IMR-90 (cell line): ENCODE measurements at regions not wholly inside any gene's neighbourhood (a gene's known extent, or its start where the extent isn't known, plus 50 kb on each side); places are given as distances from the start of the nearest gene placed in this dataset.

Experiments used
- ATAC-seq: fragments of 200-7000 bp; cut with Tn5 transposase; 2 replicates; pipeline ENCODE4 v1.9.1; 2020; ENCODE audit warnings: low read depth, mild to moderate bottlenecking, moderate library complexity
- BruUV-seq: library from RNA; stranded (reverse); fragments of 400-500 nt; replicated peaks from 2 replicates; lab custom pipeline; 2021; lab: Mats Ljungman, UMichigan
- CTCF ChIA-PET: fragments of 300-600 bp; formaldehyde crosslinking; extraction: SDS; loops from one replicate; lab custom pipeline; 2021; ENCODE audit warnings: antibody characterized with exemption; lab: Yijun Ruan, JAX
- POLR2A ChIA-PET: fragments of 300-600 bp; sonication (Branson Sonifier 250); formaldehyde crosslinking; loops from one replicate; lab custom pipeline; 2022; ENCODE audit warnings: antibody characterized with exemption; ENCODE audit not compliant: unreplicated experiment; lab: Charles Lee
- DNase-seq: peaks from one replicate; pipeline ENCODE4 v3.0.0; 2013
- H2AFZ ChIP-seq: replicated peaks from 2 replicates; pipeline ENCODE3; 2013; ENCODE audit warnings: low read length, mild to moderate bottlenecking; ENCODE audit not compliant: poor library complexity
- H2AK5ac ChIP-seq: 2 replicates; pipeline ENCODE4 v1.6.1; 2013; ENCODE audit warnings: low read depth, low read length, inconsistent platforms
- H2AK9ac ChIP-seq: replicated peaks from 2 replicates; pipeline ENCODE3; 2013; ENCODE audit warnings: mild to moderate bottlenecking, low read depth, low read length, moderate library complexity; ENCODE audit not compliant: poor library complexity
- H2BK120ac ChIP-seq: 2 replicates; pipeline ENCODE4 v1.6.1; 2013; ENCODE audit warnings: low read depth, low read length, inconsistent platforms
- H2BK15ac ChIP-seq: 3 replicates; pipeline ENCODE4 v1.6.1; 2013; ENCODE audit warnings: low read depth, low read length, inconsistent platforms
- H2BK20ac ChIP-seq: 2 replicates; pipeline ENCODE4 v1.6.1; 2013; ENCODE audit warnings: low read depth, mild to moderate bottlenecking, inconsistent platforms, low read length, moderate library complexity
- H2BK5ac ChIP-seq: 2 replicates; pipeline ENCODE4 v1.6.1; 2013; ENCODE audit warnings: mild to moderate bottlenecking, low read depth, low read length, inconsistent platforms; ENCODE audit not compliant: poor library complexity, severe bottlenecking
- H3K14ac ChIP-seq: replicated peaks from 2 replicates; pipeline ENCODE4 v1.6.1; 2013; ENCODE audit warnings: low read depth, low read length, inconsistent platforms
- H3K18ac ChIP-seq: 2 replicates; pipeline ENCODE4 v1.6.1; 2013; ENCODE audit warnings: low read depth, low read length, control low read depth
- H3K23ac ChIP-seq: 2 replicates; pipeline ENCODE4 v1.6.1; 2013; ENCODE audit warnings: low read depth, low read length, inconsistent platforms
- H3K27ac ChIP-seq: 2 replicates; pipeline ENCODE4 v1.5.1; 2013; ENCODE audit warnings: mild to moderate bottlenecking, control low read depth, low read length; ENCODE audit not compliant: insufficient read depth
- H3K27me3 ChIP-seq: 2 replicates; pipeline ENCODE4 v1.6.1; 2013; ENCODE audit warnings: low read length; ENCODE audit not compliant: control insufficient read depth, insufficient read depth
- H3K36me3 ChIP-seq: 2 replicates; pipeline ENCODE4 v1.6.1; 2013; ENCODE audit warnings: low read length, mixed read lengths; ENCODE audit not compliant: control insufficient read depth, insufficient read depth
- H3K4ac ChIP-seq: 2 replicates; pipeline ENCODE4 v1.6.1; 2013; ENCODE audit warnings: low read depth, low read length, inconsistent platforms
- H3K4me1 ChIP-seq: 2 replicates; pipeline ENCODE4 v1.6.1; 2013; ENCODE audit warnings: low read length, mixed read lengths; ENCODE audit not compliant: control insufficient read depth, insufficient read depth
- H3K4me2 ChIP-seq: 2 replicates; pipeline ENCODE4 v1.6.1; 2013; ENCODE audit warnings: low read depth, mild to moderate bottlenecking, control low read depth, low read length, moderate library complexity
- H3K4me3 ChIP-seq: 2 replicates; pipeline ENCODE4 v1.5.1; 2013; ENCODE audit warnings: low read depth, mild to moderate bottlenecking, control low read depth, low read length, moderate library complexity; ENCODE audit not compliant: insufficient read depth
- H3K56ac ChIP-seq: 2 replicates; pipeline ENCODE4 v1.6.1; 2013; ENCODE audit warnings: low read length, inconsistent platforms; ENCODE audit not compliant: insufficient read depth; ENCODE audit errors: extremely low read depth
- H3K79me1 ChIP-seq, 2 experiments: 2 replicates each; pipeline ENCODE4 v1.6.1; 2013; ENCODE audit warnings: low read length in 2 of 2, inconsistent platforms in 1 of 2, low read depth in 1 of 2
- H3K9ac ChIP-seq: 2 replicates; pipeline ENCODE4 v1.6.1; 2013; ENCODE audit warnings: low read depth, low read length, control low read depth
- H3K9me1 ChIP-seq: 2 replicates; pipeline ENCODE4 v1.6.1; 2013; ENCODE audit warnings: low read length, inconsistent platforms; ENCODE audit not compliant: insufficient read depth
- H3K9me3 ChIP-seq: 2 replicates; pipeline ENCODE4 v1.6.1; 2013; ENCODE audit warnings: low read length; ENCODE audit not compliant: control insufficient read depth, insufficient read depth
- H4K20me1 ChIP-seq: 2 replicates; pipeline ENCODE4 v1.6.1; 2013; ENCODE audit warnings: low read length, inconsistent platforms; ENCODE audit not compliant: insufficient read depth
- H4K5ac ChIP-seq: 2 replicates; pipeline ENCODE4 v1.6.1; 2013; ENCODE audit warnings: mild to moderate bottlenecking, low read depth, low read length, control low read depth
- H4K8ac ChIP-seq, 2 experiments: 2 replicates each; pipeline ENCODE4 v1.6.1; 2013; ENCODE audit warnings: low read depth in 2 of 2, low read length in 2 of 2, control low read depth in 1 of 2, inconsistent platforms in 1 of 2
- H4K91ac ChIP-seq: 2 replicates; pipeline ENCODE4 v1.6.1; 2013; ENCODE audit warnings: low read depth, low read length, inconsistent platforms; ENCODE audit not compliant: insufficient read depth
- BHLHE40 ChIP-seq: fragments of 150-350 bp; IDR thresholded peaks from 2 replicates; pipeline ENCODE4 v1.6.1; 2016; ENCODE audit warnings: mild to moderate bottlenecking, low read depth, low read length
- MAFK ChIP-seq: IDR thresholded peaks from 2 replicates; pipeline ENCODE4 v1.6.1; 2012; ENCODE audit warnings: low read depth, low read length, improper control_type of control experiment
- MAZ ChIP-seq: IDR thresholded peaks from 2 replicates; pipeline ENCODE4 v1.6.1; 2012; ENCODE audit warnings: low read depth, mild to moderate bottlenecking, low read length, improper control_type of control experiment, moderate library complexity, borderline replicate concordance
- WGBS, 2 experiments: methylation state at CpG; one replicate each; pipeline versions ENCODE4 v1.1.5 to v1.1.7; 2013; ENCODE audit warnings: missing lambda C conversion rate in 2 of 2; ENCODE audit not compliant: insufficient read length in 1 of 2; ENCODE audit errors: extremely low coverage in 2 of 2; 5-methylcytosine and 5-hydroxymethylcytosine counted together
- dilution Hi-C: fragments of 300-500 bp; cut with HindIII; formaldehyde crosslinking; loops from one replicate; pipeline ENCODE4 v1.14.3; 2018; ENCODE audit warnings: low sequenced_read_pairs; ENCODE audit not compliant: unreplicated experiment
- in situ Hi-C: fragments of 300-500 bp; cut with MboI; formaldehyde crosslinking; loops from 3 replicates; pipeline ENCODE4 v1.14.3; 2019; ENCODE audit warnings: low sequenced_read_pairs, inconsistent platforms, mixed read lengths
- intact Hi-C: fragments of 100-400 bp; cut with micrococcal nuclease; formaldehyde crosslinking; loops from 2 replicates; pipeline ENCODE4 v1.10.0; 2022

DNA sequence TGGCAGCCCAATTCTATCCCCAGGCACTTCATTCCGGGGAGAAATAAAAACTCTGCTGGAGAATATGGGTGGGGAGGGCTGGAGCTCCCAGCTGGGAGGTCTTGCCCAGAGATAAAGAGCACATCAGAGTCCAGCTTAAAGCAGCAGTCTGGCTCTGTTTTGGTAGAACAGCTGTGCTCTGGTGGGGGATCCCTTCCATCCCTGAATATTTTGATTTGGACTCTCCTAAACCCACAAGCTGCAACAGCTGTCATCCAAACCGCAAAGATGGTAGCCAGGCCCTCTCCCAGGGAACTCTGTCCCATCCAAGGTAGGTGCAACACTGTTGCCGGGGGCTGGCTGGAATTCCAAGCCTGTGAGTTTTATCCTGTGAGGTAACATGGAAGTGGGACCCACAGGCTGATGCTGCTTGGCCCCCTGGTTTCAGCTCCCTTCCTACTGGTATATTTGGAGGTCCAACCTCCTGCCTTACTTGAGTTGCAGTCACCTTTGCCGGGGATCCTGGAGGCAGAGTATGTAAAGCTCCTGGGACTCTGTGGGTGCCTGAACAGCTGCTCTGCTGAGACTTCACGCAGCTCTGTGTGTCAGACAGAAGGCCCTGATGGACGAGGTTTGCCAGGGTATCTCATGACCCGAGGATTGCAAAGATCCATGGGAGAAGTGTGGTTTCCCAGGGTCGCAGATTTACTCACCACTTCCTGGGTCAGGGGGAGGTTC is 203.5 kb upstream of the ITM2A start:
- H3K9me3 ChIP-seq, result no peaks in the 10 kb centered on the region
- no peak overlapping the region for H2AFZ ChIP-seq
- H4K91ac ChIP-seq, result no peak overlapping the region
- in situ Hi-C loops, result no loop called here
- H3K23ac ChIP-seq, result no peak overlapping the region
- no peak overlapping the region for H3K27ac ChIP-seq
- 100% methylated on average over 1 of the region's 8 CpGs; no CpG with 5 or more reads in 1 of the 2 experiments for WGBS, 2 experiments
- H3K4me1 ChIP-seq, result no peaks in the 10 kb centered on the region
- no peak overlapping the region for H3K14ac ChIP-seq
- no peak overlapping the region for H2BK120ac ChIP-seq
- H3K9me1 ChIP-seq, result no peaks in the 10 kb centered on the region
- no peak overlapping the region for H2AK5ac ChIP-seq
- H3K4me3 ChIP-seq, result no peak overlapping the region
- H3K9ac ChIP-seq, result no peak overlapping the region
- TF ChIP-seq MAFK, result no peak
- no peak for TF ChIP-seq MAZ
- no peak for TF ChIP-seq BHLHE40
- H2AK9ac ChIP-seq, result no peak overlapping the region
- no peaks in the 10 kb centered on the region for H4K20me1 ChIP-seq
- no TSS peak for BruUV-seq
- no peak overlapping the region for H2BK20ac ChIP-seq
- ChIA-PET CTCF (no interaction called here), POLR2A (no interaction called here)
- ATAC-seq, result no peak
- no peak overlapping the region for H2BK5ac ChIP-seq
- dilution Hi-C loops, result no loop called here
- no peaks in the 10 kb centered on the region for H3K79me1 ChIP-seq
- no peak overlapping the region for H3K4me2 ChIP-seq
- DNase-seq, result no peak
- H4K5ac ChIP-seq, result no peak overlapping the region
- no peak overlapping the region for H3K18ac ChIP-seq
- intact Hi-C loops, result no loop called here
- no peak overlapping the region for H2BK15ac ChIP-seq
- no peaks in the 10 kb centered on the region for H3K36me3 ChIP-seq
- 0 out of 2 replicates have a peak, but pooled peaks cover 1% of the 10 kb centered on the region for H3K27me3 ChIP-seq
- H3K4ac ChIP-seq, result no peak overlapping the region
- no peak overlapping the region for H4K8ac ChIP-seq
- no peak overlapping the region for H3K56ac ChIP-seq
